Neural cell (in vitro differentiated cells): ENCODE measurements at regions not wholly inside any gene's neighbourhood (a gene's known extent, or its start where the extent isn't known, plus 50 kb on each side); places are given as distances from the start of the nearest gene placed in this dataset.

Source experiments
- CTCF ChIP-seq: fragments of 450-650 bp; IDR thresholded peaks from 2 replicates; pipeline ENCODE4 v1.5.1; 2014; ENCODE audit warnings: antibody characterized with exemption, mild to moderate bottlenecking, moderate library complexity; ENCODE audit not compliant: poor library complexity, severe bottlenecking
- EP300 ChIP-seq: fragments of 450-650 bp; conservative IDR thresholded peaks from 2 replicates; pipeline ENCODE4 v1.6.1; 2014; ENCODE audit warnings: antibody characterized with exemption, mild to moderate bottlenecking, moderate library complexity; ENCODE audit not compliant: poor library complexity, severe bottlenecking
- EZH2 ChIP-seq: fragments of 200-600, 300-800 bp; shearing (Covaris generic), sonication (generic); IDR thresholded peaks from 2 replicates; pipeline ENCODE4 v1.6.1; 2014; ENCODE audit warnings: antibody characterized with exemption, low read length, borderline replicate concordance, mild to moderate bottlenecking; ENCODE audit not compliant: insufficient read depth, poor library complexity, severe bottlenecking
- POLR2AphosphoS5 ChIP-seq: IDR thresholded peaks from 2 replicates; pipeline ENCODE4 v1.6.1; 2012

- no peak for TF ChIP-seq POLR2AphosphoS5
- TF ChIP-seq CTCF, result no peak
- no peak for TF ChIP-seq EZH2
- no peak for TF ChIP-seq EP300
Observed at GRCh38 chr10:123373591-123373990, 219.4 kb downstream of the BUB3 start.
